SK-N-SH (cell line): ENCODE measurements at regions not wholly inside any gene's neighbourhood (a gene's known extent, or its start where the extent isn't known, plus 50 kb on each side); places are given as distances from the start of the nearest gene placed in this dataset.

Experiments
- CTCF ChIA-PET: fragments of 300-600, 350-600 bp; formaldehyde crosslinking; extraction: SDS; loops from one replicate; lab custom pipeline; 2021; lab: Yijun Ruan, JAX
- POLR2A ChIA-PET: fragments of 350-600 bp; sonication (Branson Sonifier 250); formaldehyde crosslinking; extraction: SDS; loops from one replicate; lab custom pipeline; 2020; ENCODE audit warnings: antibody characterized with exemption, inconsistent platforms; lab: Yijun Ruan, JAX
- DNase-seq: peaks from one replicate; pipeline ENCODE4 v3.0.0; 2012
- H2AFZ ChIP-seq: fragments of 200-600 bp; sonication (generic); 2 replicates; pipeline ENCODE4 v1.8.1; 2016; ENCODE audit warnings: antibody characterized with exemption, mild to moderate bottlenecking, low read depth
- H3F3A ChIP-seq: fragments of 200-600 bp; sonication (generic); replicated peaks from 2 replicates; pipeline ENCODE3; 2016; ENCODE audit warnings: antibody characterized with exemption, mild to moderate bottlenecking; ENCODE audit not compliant: insufficient read depth
- H3K27ac ChIP-seq, 2 experiments: fragments of 200-500 bp in 1 of 2; fragments of 200-600 bp in 1 of 2; sonication (Bioruptor generic) in 1 of 2; sonication (generic), shearing (Covaris generic) in 1 of 2; 2 replicates each; pipeline versions ENCODE4 v1.5.1 to v1.6.1; 2014 to 2016; ENCODE audit warnings: low read depth in 2 of 2, inconsistent platforms in 1 of 2, low read length in 1 of 2, mild to moderate bottlenecking in 1 of 2, mixed read lengths in 1 of 2
- H3K27me3 ChIP-seq: fragments of 200-600 bp; sonication (generic), shearing (Covaris generic); 2 replicates; pipeline ENCODE4 v1.6.1; 2016; ENCODE audit warnings: mixed run types; ENCODE audit not compliant: insufficient read depth
- H3K36me3 ChIP-seq, 2 experiments: fragments of 200-500 bp in 1 of 2; fragments of 200-600 bp in 1 of 2; sonication (Bioruptor generic) in 1 of 2; sonication (generic) in 1 of 2; replicated peaks in 1 of 2; 2 replicates each; pipeline versions ENCODE3 to v1.5.1; 2014 to 2016; ENCODE audit warnings: low read length in 1 of 2, mild to moderate bottlenecking in 1 of 2; ENCODE audit not compliant: insufficient read depth in 2 of 2, control insufficient read depth in 1 of 2
- H3K4me1 ChIP-seq, 2 experiments: fragments of 200-500 bp in 1 of 2; fragments of 200-600 bp in 1 of 2; sonication (Bioruptor generic) in 1 of 2; sonication (generic), shearing (Covaris generic) in 1 of 2; 2 replicates each; pipeline versions ENCODE4 v1.5.1 to v1.6.1; 2014 to 2016; ENCODE audit warnings: low read depth in 1 of 2, low read length in 1 of 2, mixed run types in 1 of 2; ENCODE audit not compliant: insufficient read depth in 2 of 2, control insufficient read depth in 1 of 2
- H3K4me2 ChIP-seq: fragments of 200-600 bp; sonication (generic), shearing (Covaris generic); 2 replicates; pipeline ENCODE4 v1.6.1; 2017; ENCODE audit warnings: mixed run types
- H3K4me3 ChIP-seq, 2 experiments: fragments of 200-500 bp in 1 of 2; fragments of 200-600 bp in 1 of 2; sonication (Bioruptor generic) in 1 of 2; sonication (generic), shearing (Covaris generic) in 1 of 2; 2 replicates each; pipeline versions ENCODE4 v1.5.1 to v1.8.1; 2014 to 2016; ENCODE audit warnings: low read depth in 2 of 2, inconsistent platforms in 1 of 2, low read length in 1 of 2, mild to moderate bottlenecking in 1 of 2, mixed read lengths in 1 of 2, moderate library complexity in 1 of 2
- H3K79me2 ChIP-seq: fragments of 200-600 bp; sonication (generic); 2 replicates; pipeline ENCODE4 v1.8.1; 2017; ENCODE audit warnings: mild to moderate bottlenecking; ENCODE audit not compliant: insufficient read depth
- H3K9ac ChIP-seq: fragments of 200-600 bp; sonication (generic); 2 replicates; pipeline ENCODE4 v1.6.1; 2017; ENCODE audit warnings: mixed run types
- H3K9me2 ChIP-seq: fragments of 200-600 bp; sonication (generic); 2 replicates; pipeline ENCODE4 v1.6.1; 2017; ENCODE audit warnings: mixed run types
- H3K9me3 ChIP-seq: fragments of 200-600 bp; sonication (generic); 2 replicates; pipeline ENCODE4 v1.6.1; 2017; ENCODE audit warnings: mixed run types, mild to moderate bottlenecking, moderate library complexity
- H4K20me1 ChIP-seq: fragments of 200-600 bp; sonication (generic); 2 replicates; pipeline ENCODE4 v1.6.1; 2017; ENCODE audit warnings: mild to moderate bottlenecking, mixed run types; ENCODE audit not compliant: insufficient read depth
- ELF1 ChIP-seq: IDR thresholded peaks from 2 replicates; pipeline ENCODE4 v1.4.0; 2012
- EP300 ChIP-seq, 2 experiments: IDR thresholded peaks; 2 replicates each; pipeline versions ENCODE4 v1.4.0 to v1.6.1; 2012; ENCODE audit warnings: borderline replicate concordance in 1 of 2, low read depth in 1 of 2, low read length in 1 of 2
- FOSL2 ChIP-seq: IDR thresholded peaks from 2 replicates; pipeline ENCODE4 v1.4.0; 2012; ENCODE audit warnings: low read depth, mild to moderate bottlenecking, moderate library complexity, borderline replicate concordance
- FOXJ3 ChIP-seq: sonication (generic); formaldehyde crosslinking; IDR thresholded peaks from 2 replicates; pipeline ENCODE4 v1.5.1; 2020; ENCODE audit warnings: mild to moderate bottlenecking, missing genetic modification reagents
- GABPA ChIP-seq: IDR thresholded peaks from 2 replicates; pipeline ENCODE4 v1.4.0; 2012; ENCODE audit warnings: low read depth, mild to moderate bottlenecking
- JUND ChIP-seq: IDR thresholded peaks from 2 replicates; pipeline ENCODE4 v1.4.0; 2012
- MXI1 ChIP-seq: IDR thresholded peaks from 2 replicates; pipeline ENCODE4 v1.6.1; 2012; ENCODE audit warnings: mild to moderate bottlenecking, low read depth, low read length, improper control_type of control experiment
- NFIC ChIP-seq: IDR thresholded peaks from 2 replicates; pipeline ENCODE4 v1.4.0; 2012; ENCODE audit warnings: borderline replicate concordance
- NRF1 ChIP-seq: IDR thresholded peaks from 2 replicates; pipeline ENCODE4 v1.6.1; 2012; ENCODE audit warnings: low read depth, mild to moderate bottlenecking, low read length
- TEAD4 ChIP-seq: IDR thresholded peaks from 2 replicates; pipeline ENCODE4 v1.4.0; 2012; ENCODE audit warnings: mild to moderate bottlenecking, borderline replicate concordance; ENCODE audit not compliant: insufficient read depth
- YY1 ChIP-seq: IDR thresholded peaks from 2 replicates; pipeline ENCODE4 v1.4.0; 2012; ENCODE audit warnings: low read depth, mild to moderate bottlenecking
- WGBS: methylation state at CpG from one replicate; pipeline ENCODE4 v1.1.6; 2017; ENCODE audit warnings: low lambda C conversion rate; 5-methylcytosine and 5-hydroxymethylcytosine counted together
- TF ChIP-seq, protein P1 (sequence below): IDR thresholded peaks from 2 replicates; pipeline ENCODE4; 2012
- TF ChIP-seq, protein P2 (sequence below): IDR thresholded peaks from 2 replicates; pipeline ENCODE4 v1.4.0; 2012; ENCODE audit warnings: low read depth, borderline replicate concordance
- TF ChIP-seq, protein P3 (sequence below): fragments of 150-350 bp; IDR thresholded peaks from 2 replicates; pipeline ENCODE4 v1.6.1; 2016; ENCODE audit warnings: mild to moderate bottlenecking, low read depth, low read length
- TF ChIP-seq, protein P4 (sequence below): IDR thresholded peaks from 2 replicates; pipeline ENCODE4 v1.4.0; 2012; ENCODE audit warnings: low read depth, borderline replicate concordance

DNA sequence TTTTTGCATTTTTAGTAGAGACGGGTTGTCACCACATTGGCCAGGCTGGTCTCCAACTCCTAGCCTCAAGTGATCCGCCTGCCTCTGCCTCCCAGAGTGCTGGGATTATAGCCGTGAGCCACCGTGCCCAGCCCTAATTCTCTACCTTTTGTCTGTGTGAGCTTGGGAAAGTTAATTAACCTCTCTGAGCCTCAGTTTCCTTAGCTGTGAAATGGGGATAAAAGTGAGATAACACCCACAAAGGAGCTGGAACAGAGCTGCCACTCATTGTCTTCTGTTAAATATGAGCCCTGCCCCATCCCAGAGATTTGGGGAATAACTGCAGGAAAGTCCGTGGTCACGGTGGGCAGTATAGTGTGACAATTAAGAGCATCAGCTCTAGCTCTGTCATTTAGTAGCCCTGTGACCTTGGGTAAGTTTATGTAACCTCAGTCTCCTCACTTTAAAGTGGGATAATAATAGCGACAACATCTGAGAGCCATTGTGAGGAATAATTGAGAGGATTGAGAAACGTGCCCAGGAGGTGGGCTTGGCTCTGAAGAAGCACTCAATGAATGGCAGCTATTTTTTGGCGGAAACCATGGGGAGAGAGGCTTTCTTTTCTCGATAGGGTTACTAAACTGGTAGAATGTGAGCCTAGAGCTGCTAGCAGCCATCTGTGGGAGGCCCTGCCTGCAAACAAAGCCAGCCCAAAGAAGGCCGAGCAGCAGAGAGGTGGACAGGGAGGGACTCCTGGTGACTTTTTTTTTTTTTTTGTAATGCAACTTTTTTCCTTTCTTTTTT, 60.8 kb upstream of the MED13L start:
- Histone ChIP-seq H3K27ac (no peak overlapping the region), H3K4me2 (no peak overlapping the region), H3F3A (no peaks in the 10 kb centered on the region), H3K36me3 (no peaks in the 10 kb centered on the region), H3K27me3 (no peaks in the 10 kb centered on the region), H3K79me2 (no peaks in the 10 kb centered on the region), H3K9me2 (no peaks in the 10 kb centered on the region), H2AFZ (no peak overlapping the region), H3K9me3 (no peaks in the 10 kb centered on the region), H4K20me1 (no peaks in the 10 kb centered on the region), H3K4me3 (no peak overlapping the region), H3K4me1 (no peaks in the 10 kb centered on the region), H3K9ac (no peak overlapping the region)
- no peak for DNase-seq
- 95% methylated on average over 10 of the region's 11 CpGs for WGBS
- POLR2A ChIA-PET: no interaction called here
- TF ChIP-seq JUND: no peak
- TF ChIP-seq ELF1: no peak
- TF ChIP-seq TEAD4: no peak
- no peak for TF ChIP-seq MXI1
- no peak for TF ChIP-seq NFIC
- TF ChIP-seq FOXJ3 (CRISPR knock-in tag): no peak
- TF ChIP-seq, protein P1, sequence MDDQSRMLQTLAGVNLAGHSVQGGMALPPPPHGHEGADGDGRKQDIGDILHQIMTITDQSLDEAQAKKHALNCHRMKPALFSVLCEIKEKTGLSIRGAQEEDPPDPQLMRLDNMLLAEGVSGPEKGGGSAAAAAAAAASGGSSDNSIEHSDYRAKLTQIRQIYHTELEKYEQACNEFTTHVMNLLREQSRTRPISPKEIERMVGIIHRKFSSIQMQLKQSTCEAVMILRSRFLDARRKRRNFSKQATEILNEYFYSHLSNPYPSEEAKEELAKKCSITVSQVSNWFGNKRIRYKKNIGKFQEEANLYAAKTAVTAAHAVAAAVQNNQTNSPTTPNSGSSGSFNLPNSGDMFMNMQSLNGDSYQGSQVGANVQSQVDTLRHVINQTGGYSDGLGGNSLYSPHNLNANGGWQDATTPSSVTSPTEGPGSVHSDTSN: no peak
- TF ChIP-seq, protein P2, sequence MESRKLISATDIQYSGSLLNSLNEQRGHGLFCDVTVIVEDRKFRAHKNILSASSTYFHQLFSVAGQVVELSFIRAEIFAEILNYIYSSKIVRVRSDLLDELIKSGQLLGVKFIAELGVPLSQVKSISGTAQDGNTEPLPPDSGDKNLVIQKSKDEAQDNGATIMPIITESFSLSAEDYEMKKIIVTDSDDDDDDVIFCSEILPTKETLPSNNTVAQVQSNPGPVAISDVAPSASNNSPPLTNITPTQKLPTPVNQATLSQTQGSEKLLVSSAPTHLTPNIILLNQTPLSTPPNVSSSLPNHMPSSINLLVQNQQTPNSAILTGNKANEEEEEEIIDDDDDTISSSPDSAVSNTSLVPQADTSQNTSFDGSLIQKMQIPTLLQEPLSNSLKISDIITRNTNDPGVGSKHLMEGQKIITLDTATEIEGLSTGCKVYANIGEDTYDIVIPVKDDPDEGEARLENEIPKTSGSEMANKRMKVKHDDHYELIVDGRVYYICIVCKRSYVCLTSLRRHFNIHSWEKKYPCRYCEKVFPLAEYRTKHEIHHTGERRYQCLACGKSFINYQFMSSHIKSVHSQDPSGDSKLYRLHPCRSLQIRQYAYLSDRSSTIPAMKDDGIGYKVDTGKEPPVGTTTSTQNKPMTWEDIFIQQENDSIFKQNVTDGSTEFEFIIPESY: no peak
- no peak for TF ChIP-seq GABPA
- TF ChIP-seq EP300 (IDR thresholded peaks at IDR 0.05; ENCODE audit: borderline replicate concordance in 1 of 2, low read depth in 1 of 2, low read length in 1 of 2): no peak
- TF ChIP-seq, protein P3, sequence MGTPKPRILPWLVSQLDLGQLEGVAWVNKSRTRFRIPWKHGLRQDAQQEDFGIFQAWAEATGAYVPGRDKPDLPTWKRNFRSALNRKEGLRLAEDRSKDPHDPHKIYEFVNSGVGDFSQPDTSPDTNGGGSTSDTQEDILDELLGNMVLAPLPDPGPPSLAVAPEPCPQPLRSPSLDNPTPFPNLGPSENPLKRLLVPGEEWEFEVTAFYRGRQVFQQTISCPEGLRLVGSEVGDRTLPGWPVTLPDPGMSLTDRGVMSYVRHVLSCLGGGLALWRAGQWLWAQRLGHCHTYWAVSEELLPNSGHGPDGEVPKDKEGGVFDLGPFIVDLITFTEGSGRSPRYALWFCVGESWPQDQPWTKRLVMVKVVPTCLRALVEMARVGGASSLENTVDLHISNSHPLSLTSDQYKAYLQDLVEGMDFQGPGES: no peak
- CTCF ChIA-PET: interaction anchor here (1.3 kb wide), 1 partner anchor 21 kb away, joined by 5 read pairs; no protein-coding TSS in a partner anchor

DNA sequence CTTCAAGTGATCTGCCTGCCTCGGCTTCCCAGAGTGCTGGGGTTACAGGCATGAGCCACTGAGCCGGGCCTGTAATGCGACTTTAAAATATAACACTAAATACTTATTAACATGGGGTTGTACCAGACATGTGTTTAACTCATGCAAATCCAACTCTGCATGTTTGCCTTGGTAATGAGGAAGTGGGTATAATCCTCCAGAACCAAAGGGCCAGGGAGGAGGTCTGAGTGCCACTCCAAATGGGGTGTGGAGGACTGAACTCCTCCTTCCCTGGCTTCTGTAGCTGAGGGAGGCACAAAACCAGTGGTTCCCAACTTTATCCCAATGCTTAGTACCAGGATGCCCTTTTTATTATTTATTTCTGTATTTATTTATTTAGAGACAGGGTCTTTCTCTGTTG, 61.6 kb upstream of the MED13L start:
- H3K9me2 ChIP-seq: no peaks in the 10 kb centered on the region
- WGBS: 97% methylated on average over 3 of the region's 3 CpGs
- no peaks in the 10 kb centered on the region for H3K36me3 ChIP-seq
- H3F3A ChIP-seq: no peaks in the 10 kb centered on the region
- no peaks in the 10 kb centered on the region for H3K27me3 ChIP-seq
- H3K4me2 ChIP-seq: no peak overlapping the region
- TF ChIP-seq FOSL2 (no peak), YY1 (no peak), EP300 (IDR thresholded peaks at IDR 0.05; ENCODE audit: borderline replicate concordance in 1 of 2, low read depth in 1 of 2, low read length in 1 of 2) (no peak), NRF1 (no peak), NFIC (no peak)
- TF ChIP-seq, protein P1: no peak
- TF ChIP-seq, protein P2: no peak
- TF ChIP-seq, protein P4, sequence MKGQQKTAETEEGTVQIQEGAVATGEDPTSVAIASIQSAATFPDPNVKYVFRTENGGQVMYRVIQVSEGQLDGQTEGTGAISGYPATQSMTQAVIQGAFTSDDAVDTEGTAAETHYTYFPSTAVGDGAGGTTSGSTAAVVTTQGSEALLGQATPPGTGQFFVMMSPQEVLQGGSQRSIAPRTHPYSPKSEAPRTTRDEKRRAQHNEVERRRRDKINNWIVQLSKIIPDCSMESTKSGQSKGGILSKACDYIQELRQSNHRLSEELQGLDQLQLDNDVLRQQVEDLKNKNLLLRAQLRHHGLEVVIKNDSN: no peak
- TF ChIP-seq, all 33 proteins: peak for 0
- no peak overlapping the region for H3K4me3 ChIP-seq
- H3K27ac ChIP-seq: no peak overlapping the region
- POLR2A ChIA-PET: no interaction called here
- DNase-seq: no peak
- CTCF ChIA-PET: no interaction called here
- H3K9me3 ChIP-seq: no peaks in the 10 kb centered on the region
- no peaks in the 10 kb centered on the region for H3K79me2 ChIP-seq
- H3K9ac ChIP-seq: no peak overlapping the region
- H3K4me1 ChIP-seq: no peaks in the 10 kb centered on the region
- H4K20me1 ChIP-seq: no peaks in the 10 kb centered on the region
- H2AFZ ChIP-seq: no peak overlapping the region
